Kidney (tissue), 13 donors: ENCODE measurements at regions not wholly inside any gene's neighbourhood (a gene's known extent, or its start where the extent isn't known, plus 50 kb on each side); places are given as distances from the start of the nearest gene placed in this dataset.
"Not testable (repeated sequence)": the region's sequence is repeated elsewhere in the genome, so short reads cannot be mapped to it uniquely, and the experiment has no call there.

Experiments
- DNase-seq, 5 donors: peaks; one replicate each; pipeline ENCODE4 v3.0.0-alpha.2; 2013 to 2020
- FAIRE-seq: peaks from 2 replicates; lab custom pipeline; 2012; peaks lifted over from hg19 to GRCh38; lab: Jason Lieb, UNC
- H3K27ac ChIP-seq, 2 donors: one replicate each; pipeline ENCODE4 v1.7.0; 2013; ENCODE audit warnings: low read depth in 2 of 2, low read length in 2 of 2, inconsistent platforms in 1 of 2
- H3K27me3 ChIP-seq: one replicate; pipeline ENCODE4 v1.7.1; 2013; ENCODE audit warnings: low read length, inconsistent platforms; ENCODE audit not compliant: control insufficient read depth, insufficient read depth
- H3K36me3 ChIP-seq, 3 donors: one replicate each; pipeline versions ENCODE4 v1.7.0 to v1.7.1; 2013; ENCODE audit warnings: low read length in 3 of 3, control low read depth in 1 of 3, inconsistent platforms in 1 of 3; ENCODE audit not compliant: insufficient read depth in 3 of 3, control insufficient read depth in 2 of 3
- H3K4me1 ChIP-seq, 3 donors: one replicate each; pipeline versions ENCODE4 v1.7.0 to v1.7.1; 2013; ENCODE audit warnings: low read length in 3 of 3, inconsistent platforms in 1 of 3, low read depth in 1 of 3; ENCODE audit not compliant: control insufficient read depth in 2 of 3, insufficient read depth in 2 of 3
- H3K4me3 ChIP-seq, 3 donors: one replicate each; pipeline versions ENCODE4 v1.7.0 to v1.8.1; 2013; ENCODE audit warnings: low read length in 3 of 3, control low read depth in 1 of 3, inconsistent platforms in 1 of 3
- H3K9ac ChIP-seq, 3 donors: one replicate each; pipeline versions ENCODE4 v1.7.0 to v1.7.1; 2013; ENCODE audit warnings: low read length in 3 of 3, control low read depth in 1 of 3, inconsistent platforms in 1 of 3
- H3K9me3 ChIP-seq, 3 donors: one replicate each; pipeline versions ENCODE4 v1.7.0 to v1.7.1; 2013; ENCODE audit warnings: low read length in 3 of 3, control low read depth in 1 of 3, inconsistent platforms in 1 of 3; ENCODE audit not compliant: control insufficient read depth in 2 of 3, insufficient read depth in 1 of 3
- CTCF ChIP-seq: IDR thresholded peaks from 3 replicates; pipeline ENCODE4 v1.5.1; 2012; ENCODE audit warnings: mild to moderate bottlenecking, moderate library complexity, borderline replicate concordance; ENCODE audit not compliant: insufficient read depth; ENCODE audit errors: extremely low read depth
- intact Hi-C: fragments of 100-400 bp; cut with DNase I; formaldehyde crosslinking; loops from one replicate; pipeline ENCODE4 v1.11.1; 2022
- donor health status: control.
- donor health status: control.
- donor health status: control.
- donor health status: control.
- donor health status: control.
- donor health status: DM: yes; HTN: yes; CAD: no.
- donor health status: Normal renal cell carcinoma (clear cell type).

- no peaks in the 10 kb centered on the region for H3K9me3 ChIP-seq
- H3K4me3 ChIP-seq, result no peak overlapping the region
- intact Hi-C loops, result no loop called here
- H3K4me1 ChIP-seq, result no peaks in the 10 kb centered on the region
- FAIRE-seq, result no peak
- H3K27me3 ChIP-seq, result no peaks in the 10 kb centered on the region
- DNase-seq, result no peak
- no peak overlapping the region for H3K9ac ChIP-seq
- TF ChIP-seq CTCF, result no peak
- H3K27ac ChIP-seq, result no peak overlapping the region
- H3K36me3 ChIP-seq, result no peaks in the 10 kb centered on the region
Measured at GRCh38 chr6:9295644-9296043, 860.3 kb upstream of the SLC35B3 start.

DNA sequence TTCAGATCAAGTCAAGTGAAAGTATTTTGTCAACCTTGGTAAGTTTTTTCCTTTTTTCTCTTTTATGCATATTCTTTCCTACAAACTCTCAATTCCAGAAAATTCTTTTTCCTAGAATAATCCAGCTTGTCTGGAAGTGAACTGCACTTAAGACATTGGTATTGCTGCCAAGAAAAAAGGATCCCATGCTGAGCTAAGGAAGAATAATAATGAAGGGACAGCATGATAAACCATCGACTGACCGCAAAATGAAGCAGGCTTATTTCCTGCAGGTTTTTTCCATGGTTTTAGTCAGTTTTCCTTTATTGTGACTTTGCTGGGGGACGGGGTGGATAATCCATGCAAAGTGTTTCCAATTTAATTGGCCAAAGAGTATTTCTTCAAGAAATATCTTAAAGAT, 857.6 kb upstream of the SLC35B3 start:
- Histone ChIP-seq H3K4me3 (no peak overlapping the region), H3K27me3 (no peaks in the 10 kb centered on the region), H3K4me1 (no peaks in the 10 kb centered on the region), H3K27ac (no peak overlapping the region), H3K36me3 (no peaks in the 10 kb centered on the region), H3K9ac (no peak overlapping the region), H3K9me3 (no peaks in the 10 kb centered on the region)
- FAIRE-seq, result no peak
- DNase-seq, result no peak
- intact Hi-C loops, result no loop called here
- no peak for TF ChIP-seq CTCF

GRCh38 chr6:9290342-9290741, 855.0 kb upstream of the SLC35B3 start:
- H3K4me1 ChIP-seq, H3K36me3 ChIP-seq, intact Hi-C loops, H3K27ac ChIP-seq, FAIRE-seq, H3K9me3 ChIP-seq, H3K9ac ChIP-seq, H3K27me3 ChIP-seq, H3K4me3 ChIP-seq: not testable (repeated sequence)
- DNase-seq, result peak in 1 of 5 donors; percentile 53

DNA sequence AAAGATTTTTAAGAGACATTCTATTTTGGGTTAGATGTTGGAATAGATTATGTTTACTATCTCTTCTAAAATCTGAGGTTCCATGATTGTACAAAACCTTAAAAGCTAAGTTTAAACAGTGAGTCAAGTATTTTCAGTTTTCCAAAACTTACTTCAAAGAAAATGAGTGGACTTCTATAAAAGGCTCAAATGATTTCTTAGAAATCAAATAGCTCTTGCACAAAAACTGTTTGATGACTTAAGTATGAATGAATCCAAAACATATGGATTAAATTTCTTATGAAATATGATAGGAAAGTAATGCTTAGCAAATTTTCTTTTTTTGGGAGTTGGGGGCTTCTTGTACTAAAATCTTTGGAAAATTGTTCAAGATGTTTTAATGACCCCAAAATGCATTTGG, 837.3 kb upstream of the SLC35B3 start:
- Histone ChIP-seq H3K27ac (no peak overlapping the region), H3K36me3 (no peaks in the 10 kb centered on the region), H3K4me1 (no peaks in the 10 kb centered on the region), H3K4me3 (no peak overlapping the region), H3K9me3 (no peaks in the 10 kb centered on the region), H3K9ac (no peak overlapping the region), H3K27me3 (no peaks in the 10 kb centered on the region)
- FAIRE-seq (no peak), DNase-seq (no peak)
- no peak for TF ChIP-seq CTCF
- intact Hi-C loops, result no loop called here
